ENCODE measurements at regions not wholly inside any gene's neighbourhood (a gene's known extent, or its start where the extent isn't known, plus 50 kb on each side); places are given as distances from the start of the nearest gene placed in this dataset.

- H3K9me3 ChIP-seq, result no peaks in the 10 kb centered on the region
- H3K4me3 ChIP-seq, result no peak overlapping the region
- intact Hi-C loops (cut with DNase I), result no loop called here
- no peaks in the 10 kb centered on the region for H3K36me3 ChIP-seq
- no peaks in the 10 kb centered on the region for H3K4me1 ChIP-seq
- no peak for ATAC-seq
- no peak overlapping the region for H3K27ac ChIP-seq
- no peak for TF ChIP-seq CTCF (IDR thresholded peaks at IDR 0.05)
- no peak for DNase-seq
- no peaks in the 10 kb centered on the region for H3K27me3 ChIP-seq
Observed at GRCh38 chr4:156154978-156155377, 201.3 kb upstream of the CTSO start.

GRCh38 chr4:156146571-156146970 is 192.9 kb upstream of the CTSO start:
- no peak for TF ChIP-seq CTCF (IDR thresholded peaks at IDR 0.05)
- Histone ChIP-seq H3K4me3 (no peak overlapping the region), H3K27me3 (no peaks in the 10 kb centered on the region), H3K9me3 (no peaks in the 10 kb centered on the region), H3K4me1 (no peaks in the 10 kb centered on the region), H3K27ac (no peak overlapping the region), H3K36me3 (no peaks in the 10 kb centered on the region)
- no peak for ATAC-seq
- no peak for DNase-seq
- intact Hi-C loops (cut with DNase I), result no loop called here

- Histone ChIP-seq H3K27me3 (no peaks in the 10 kb centered on the region), H3K36me3 (no peaks in the 10 kb centered on the region), H3K4me1 (no peaks in the 10 kb centered on the region), H3K4me3 (no peak overlapping the region), H3K9me3 (no peaks in the 10 kb centered on the region), H3K27ac (no peak overlapping the region)
- no peak for TF ChIP-seq CTCF (IDR thresholded peaks at IDR 0.05)
- ATAC-seq (no peak), DNase-seq (no peak)
- intact Hi-C loops (cut with DNase I), result no loop called here
Observed at GRCh38 chr4:156144961-156145360, 191.3 kb upstream of the CTSO start.

GRCh38 chr4:156138781-156139280 is 185.2 kb upstream of the CTSO start:
- no peak for TF ChIP-seq CTCF (IDR thresholded peaks at IDR 0.05)
- no peak overlapping the region for H3K4me3 ChIP-seq
- H3K27ac ChIP-seq, result no peak overlapping the region
- H3K36me3 ChIP-seq, result no peaks in the 10 kb centered on the region
- intact Hi-C loops (cut with DNase I), result no loop called here
- H3K4me1 ChIP-seq, result no peaks in the 10 kb centered on the region
- DNase-seq (no peak), ATAC-seq (no peak)
- no peaks in the 10 kb centered on the region for H3K9me3 ChIP-seq
- no peaks in the 10 kb centered on the region for H3K27me3 ChIP-seq

- H3K27ac ChIP-seq, result no peak overlapping the region
- no peak for DNase-seq
- no peaks in the 10 kb centered on the region for H3K9me3 ChIP-seq
Observed at GRCh38 chr4:156137679-156138473, 184.2 kb upstream of the CTSO start.

More at GRCh38 chr4:156137679-156138473, 184.2 kb upstream of the CTSO start:
- no peaks in the 10 kb centered on the region for H3K4me1 ChIP-seq
- no peak for TF ChIP-seq CTCF (IDR thresholded peaks at IDR 0.05)
- ATAC-seq, result no peak
- H3K27me3 ChIP-seq, result no peaks in the 10 kb centered on the region
- intact Hi-C loops (cut with DNase I), result no loop called here
- no peak overlapping the region for H3K4me3 ChIP-seq
- no peaks in the 10 kb centered on the region for H3K36me3 ChIP-seq

All from left lung (tissue), 4 donors.